MM.1S (cell line): ENCODE measurements at regions not wholly inside any gene's neighbourhood (a gene's known extent, or its start where the extent isn't known, plus 50 kb on each side); places are given as distances from the start of the nearest gene placed in this dataset.

Experiments
- DNase-seq: peaks from one replicate; pipeline ENCODE4 v3.0.0-alpha.2; 2015
- H2AFZ ChIP-seq: fragments of 300-600 bp; sonication (generic); 2 replicates; pipeline ENCODE4 v1.6.0; 2016; ENCODE audit warnings: antibody characterized with exemption, low read length
- H3F3A ChIP-seq: fragments of 300-600 bp; sonication (generic); 2 replicates; pipeline ENCODE4 v1.6.1; 2016; ENCODE audit warnings: mild to moderate bottlenecking, antibody characterized with exemption, low read length, moderate library complexity, mixed read lengths; ENCODE audit not compliant: insufficient read depth
- H3K27ac ChIP-seq: fragments of 300-600 bp; sonication (generic); 2 replicates; pipeline ENCODE4 v1.5.1; 2016; ENCODE audit warnings: mild to moderate bottlenecking, low read length
- H3K27me3 ChIP-seq: fragments of 300-600 bp; sonication (generic); replicated peaks from 2 replicates; pipeline ENCODE4 v1.6.0; 2016; ENCODE audit warnings: low read length; ENCODE audit not compliant: insufficient read depth
- H3K36me3 ChIP-seq: fragments of 300-600 bp; sonication (generic); replicated peaks from 2 replicates; pipeline ENCODE4 v1.6.1; 2016; ENCODE audit warnings: mild to moderate bottlenecking, low read length, mixed read lengths; ENCODE audit not compliant: insufficient read depth
- H3K4me1 ChIP-seq: fragments of 300-600 bp; sonication (generic); 2 replicates; pipeline ENCODE4 v1.6.1; 2016; ENCODE audit warnings: low read length, mixed read lengths
- H3K4me2 ChIP-seq: fragments of 300-600 bp; sonication (generic); 2 replicates; pipeline ENCODE4 v1.6.0; 2016; ENCODE audit warnings: low read depth, low read length
- H3K4me3 ChIP-seq: fragments of 300-600 bp; sonication (generic); 2 replicates; pipeline ENCODE4 v1.5.1; 2016; ENCODE audit warnings: low read length, mixed read lengths
- H3K79me2 ChIP-seq: fragments of 300-600 bp; sonication (generic); 2 replicates; pipeline ENCODE4 v1.6.1; 2016; ENCODE audit warnings: mixed run types, low read length, mixed read lengths
- H3K9ac ChIP-seq: fragments of 300-600 bp; sonication (generic); 2 replicates; pipeline ENCODE4 v1.6.1; 2016; ENCODE audit warnings: low read length, mixed read lengths
- H3K9me2 ChIP-seq: fragments of 300-600 bp; sonication (generic); replicated peaks from 2 replicates; pipeline ENCODE4 v1.6.1; 2016; ENCODE audit warnings: mild to moderate bottlenecking, low read length, mixed read lengths; ENCODE audit not compliant: insufficient read depth
- H3K9me3 ChIP-seq: fragments of 300-600 bp; sonication (generic); replicated peaks from 2 replicates; pipeline ENCODE4 v1.6.1; 2016; ENCODE audit warnings: mild to moderate bottlenecking, low read length, mixed read lengths; ENCODE audit not compliant: insufficient read depth
- H4K20me1 ChIP-seq: fragments of 300-600 bp; sonication (generic); 2 replicates; pipeline ENCODE4 v1.6.1; 2016; ENCODE audit warnings: mild to moderate bottlenecking, low read length, moderate library complexity, mixed read lengths; ENCODE audit not compliant: insufficient read depth
- EZH2 ChIP-seq: fragments of 300-600 bp; sonication (generic); optimal IDR thresholded peaks from 2 replicates; pipeline ENCODE3; 2017; ENCODE audit warnings: low read depth, mild to moderate bottlenecking, antibody characterized with exemption, low read length, mixed read lengths
- EZH2phosphoT487 ChIP-seq: fragments of 300-600 bp; sonication (generic); IDR thresholded peaks from 2 replicates; pipeline ENCODE4 v1.6.1; 2018; ENCODE audit warnings: antibody characterized with exemption, low read length
- TF ChIP-seq, protein P1 (sequence below): fragments of 300-600 bp; sonication (generic); IDR thresholded peaks from 2 replicates; pipeline ENCODE4 v1.5.1; 2016; ENCODE audit warnings: antibody characterized with exemption, low read length, mixed read lengths

DNA sequence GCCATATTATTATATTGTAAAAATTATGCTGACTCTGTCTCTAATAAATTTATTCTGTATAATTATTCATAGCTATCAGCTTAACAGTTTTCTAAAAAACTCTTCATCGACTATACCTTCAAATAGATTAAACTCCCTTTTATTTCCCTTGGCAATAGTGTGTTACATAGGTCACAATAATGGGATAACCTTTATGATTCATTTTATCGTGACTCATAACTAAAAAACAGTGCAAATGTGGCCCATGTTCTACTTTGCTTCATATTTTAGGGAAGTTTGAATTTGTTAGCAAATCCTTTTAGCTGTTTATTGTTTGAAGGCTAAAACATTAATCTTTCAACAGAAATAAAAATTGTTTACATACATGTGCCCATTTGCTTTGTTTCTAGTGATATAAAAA is 783.2 kb upstream of the CDH2 start:
- TF ChIP-seq EZH2phosphoT487 (no peak), EZH2 (no peak)
- TF ChIP-seq, protein P1, sequence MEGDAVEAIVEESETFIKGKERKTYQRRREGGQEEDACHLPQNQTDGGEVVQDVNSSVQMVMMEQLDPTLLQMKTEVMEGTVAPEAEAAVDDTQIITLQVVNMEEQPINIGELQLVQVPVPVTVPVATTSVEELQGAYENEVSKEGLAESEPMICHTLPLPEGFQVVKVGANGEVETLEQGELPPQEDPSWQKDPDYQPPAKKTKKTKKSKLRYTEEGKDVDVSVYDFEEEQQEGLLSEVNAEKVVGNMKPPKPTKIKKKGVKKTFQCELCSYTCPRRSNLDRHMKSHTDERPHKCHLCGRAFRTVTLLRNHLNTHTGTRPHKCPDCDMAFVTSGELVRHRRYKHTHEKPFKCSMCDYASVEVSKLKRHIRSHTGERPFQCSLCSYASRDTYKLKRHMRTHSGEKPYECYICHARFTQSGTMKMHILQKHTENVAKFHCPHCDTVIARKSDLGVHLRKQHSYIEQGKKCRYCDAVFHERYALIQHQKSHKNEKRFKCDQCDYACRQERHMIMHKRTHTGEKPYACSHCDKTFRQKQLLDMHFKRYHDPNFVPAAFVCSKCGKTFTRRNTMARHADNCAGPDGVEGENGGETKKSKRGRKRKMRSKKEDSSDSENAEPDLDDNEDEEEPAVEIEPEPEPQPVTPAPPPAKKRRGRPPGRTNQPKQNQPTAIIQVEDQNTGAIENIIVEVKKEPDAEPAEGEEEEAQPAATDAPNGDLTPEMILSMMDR: no peak
- no peaks in the 10 kb centered on the region for H3K36me3 ChIP-seq
- H3K9me2 ChIP-seq: no peaks in the 10 kb centered on the region
- no peak overlapping the region for H3K4me2 ChIP-seq
- H2AFZ ChIP-seq: no peak overlapping the region
- no peak overlapping the region for H3K9ac ChIP-seq
- no peaks in the 10 kb centered on the region for H4K20me1 ChIP-seq
- H3K9me3 ChIP-seq: no peaks in the 10 kb centered on the region
- no peaks in the 10 kb centered on the region for H3F3A ChIP-seq
- no peak overlapping the region for H3K4me3 ChIP-seq
- H3K27ac ChIP-seq: no peak overlapping the region
- H3K4me1 ChIP-seq: no peaks in the 10 kb centered on the region
- no peak for DNase-seq
- H3K27me3 ChIP-seq: no peaks in the 10 kb centered on the region
- no peaks in the 10 kb centered on the region for H3K79me2 ChIP-seq

DNA sequence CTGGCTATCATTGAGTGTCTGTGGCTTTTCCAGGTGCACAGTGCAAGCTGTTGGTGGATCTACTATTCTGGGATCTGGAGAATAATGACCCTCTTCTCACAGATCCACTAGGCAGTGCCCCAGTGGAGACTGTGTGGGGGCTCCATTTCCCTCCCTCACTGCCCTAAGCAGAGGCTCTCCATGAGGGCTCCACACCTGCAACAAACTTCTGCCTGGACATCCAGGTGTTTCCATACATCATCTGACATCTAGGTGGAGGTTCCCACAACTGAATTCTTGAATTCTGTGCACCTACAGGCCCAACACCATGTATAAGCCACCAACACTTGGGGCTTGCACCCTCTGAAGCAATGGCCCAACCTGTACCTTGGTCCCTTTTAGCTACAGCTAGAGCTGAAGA is 775.4 kb upstream of the CDH2 start:
- TF ChIP-seq, protein P1: no peak
- no peak for TF ChIP-seq EZH2
- no peak overlapping the region for H3K27ac ChIP-seq
- no peak for DNase-seq
- no peaks in the 10 kb centered on the region for H3K9me3 ChIP-seq
- H4K20me1 ChIP-seq: no peaks in the 10 kb centered on the region
- no peaks in the 10 kb centered on the region for H3K9me2 ChIP-seq
- H3K27me3 ChIP-seq: no peaks in the 10 kb centered on the region
- H2AFZ ChIP-seq: no peak overlapping the region
- H3K9ac ChIP-seq: no peak overlapping the region
- no peaks in the 10 kb centered on the region for H3F3A ChIP-seq
- H3K79me2 ChIP-seq: no peaks in the 10 kb centered on the region
- H3K4me2 ChIP-seq: no peak overlapping the region
- H3K36me3 ChIP-seq: no peaks in the 10 kb centered on the region
- no peaks in the 10 kb centered on the region for H3K4me1 ChIP-seq
- H3K4me3 ChIP-seq: no peak overlapping the region

DNA sequence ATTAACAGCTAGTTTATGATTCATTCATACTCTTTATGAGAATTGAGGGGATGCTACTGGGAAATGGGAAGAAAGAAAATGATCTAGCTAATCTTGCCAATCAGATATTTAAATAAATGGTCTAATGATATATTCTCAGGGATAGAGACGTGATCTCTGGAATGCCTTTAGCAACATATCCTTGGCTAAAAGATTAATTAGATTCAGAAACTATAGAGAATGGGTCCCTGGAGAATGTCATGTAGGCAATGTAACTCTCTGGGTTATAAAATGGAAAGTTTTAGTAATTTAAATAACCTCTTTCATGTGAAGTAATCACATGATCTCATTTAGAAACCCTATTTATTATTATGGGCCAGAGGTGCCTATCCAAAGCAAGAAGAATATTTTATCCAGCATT is 771.0 kb upstream of the CDH2 start:
- no peak overlapping the region for H3K27ac ChIP-seq
- TF ChIP-seq, protein P1: no peak
- TF ChIP-seq EZH2: no peak
- TF ChIP-seq EZH2phosphoT487: no peak

More for the DNA sequence above, 771.0 kb upstream of the CDH2 start:
- Histone ChIP-seq H3F3A (no peaks in the 10 kb centered on the region), H3K4me1 (no peaks in the 10 kb centered on the region), H3K36me3 (no peaks in the 10 kb centered on the region), H3K4me3 (no peak overlapping the region), H2AFZ (no peak overlapping the region), H3K4me2 (no peak overlapping the region), H3K9me3 (no peaks in the 10 kb centered on the region), H3K9ac (no peak overlapping the region), H3K9me2 (no peaks in the 10 kb centered on the region), H3K79me2 (no peaks in the 10 kb centered on the region), H3K27me3 (no peaks in the 10 kb centered on the region), H4K20me1 (no peaks in the 10 kb centered on the region)
- no peak for DNase-seq
